NCI-H345 treated with DMSO at 0.1 percent for 48 hours (cell line): ENCODE measurements at regions not wholly inside any gene's neighbourhood (a gene's known extent, or its start where the extent isn't known, plus 50 kb on each side); places are given as distances from the start of the nearest gene placed in this dataset.
"Not testable (repeated sequence)": the region's sequence is repeated elsewhere in the genome, so short reads cannot be mapped to it uniquely, and the experiment has no call there.

Experiments
- DNase-seq: peaks from one replicate; lab custom pipeline; 2025; ENCODE audit not compliant: unreplicated experiment; lab: John Stamatoyannopoulos, UW

- no peak for DNase-seq
Measured at GRCh38 chr15:62218841-62219240, 53.8 kb upstream of the C2CD4B start.

GRCh38 chr15:62219799-62220198 is 54.7 kb upstream of the C2CD4B start:
- no peak for DNase-seq

GRCh38 chr15:62223020-62223419 is 57.9 kb upstream of the C2CD4B start:
- no peak for DNase-seq

DNA sequence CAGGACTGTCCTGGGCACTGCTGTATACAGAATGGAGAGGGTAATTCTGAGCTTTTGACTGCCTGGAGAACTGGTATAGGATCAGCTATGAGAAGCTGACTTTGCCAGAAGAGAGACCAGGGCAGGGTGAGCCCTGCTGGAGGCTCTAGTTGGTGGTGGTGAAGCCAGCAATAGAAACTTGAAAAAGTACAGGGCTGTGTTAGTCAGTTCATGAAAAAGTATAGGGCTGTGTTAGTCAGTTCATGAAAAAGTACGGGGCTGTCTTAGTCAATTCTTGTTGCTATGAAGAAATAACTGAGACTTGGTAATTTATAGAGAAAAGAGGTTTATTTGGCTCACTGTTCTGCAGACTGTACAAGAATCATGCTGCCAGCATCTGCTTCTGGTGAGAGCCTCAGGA is 63.5 kb upstream of the C2CD4B start:
- DNase-seq = no peak

DNA sequence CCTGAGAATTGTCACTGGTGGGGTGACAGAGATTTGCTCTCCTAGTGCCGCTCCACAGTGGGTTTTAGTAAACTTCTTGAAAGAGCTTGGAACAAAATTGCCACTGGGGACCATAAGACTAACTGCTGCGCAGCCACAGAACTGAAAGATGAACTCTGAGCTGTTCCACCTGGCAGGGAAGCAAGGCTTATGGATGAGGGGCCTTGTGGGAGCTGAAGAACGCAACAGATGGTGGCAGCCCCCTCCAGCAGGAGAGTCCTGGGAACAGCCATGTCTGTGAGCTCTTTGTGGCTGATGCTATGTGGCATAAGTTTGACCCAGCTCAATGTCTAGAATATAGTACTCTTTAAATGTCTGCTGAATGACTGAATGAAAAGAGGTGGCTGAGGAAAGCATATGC is 66.8 kb upstream of the C2CD4B start:
- DNase-seq = no peak

- DNase-seq = no peak
Measured at GRCh38 chr15:62240121-62241096, 75.3 kb upstream of the C2CD4B start.

DNA sequence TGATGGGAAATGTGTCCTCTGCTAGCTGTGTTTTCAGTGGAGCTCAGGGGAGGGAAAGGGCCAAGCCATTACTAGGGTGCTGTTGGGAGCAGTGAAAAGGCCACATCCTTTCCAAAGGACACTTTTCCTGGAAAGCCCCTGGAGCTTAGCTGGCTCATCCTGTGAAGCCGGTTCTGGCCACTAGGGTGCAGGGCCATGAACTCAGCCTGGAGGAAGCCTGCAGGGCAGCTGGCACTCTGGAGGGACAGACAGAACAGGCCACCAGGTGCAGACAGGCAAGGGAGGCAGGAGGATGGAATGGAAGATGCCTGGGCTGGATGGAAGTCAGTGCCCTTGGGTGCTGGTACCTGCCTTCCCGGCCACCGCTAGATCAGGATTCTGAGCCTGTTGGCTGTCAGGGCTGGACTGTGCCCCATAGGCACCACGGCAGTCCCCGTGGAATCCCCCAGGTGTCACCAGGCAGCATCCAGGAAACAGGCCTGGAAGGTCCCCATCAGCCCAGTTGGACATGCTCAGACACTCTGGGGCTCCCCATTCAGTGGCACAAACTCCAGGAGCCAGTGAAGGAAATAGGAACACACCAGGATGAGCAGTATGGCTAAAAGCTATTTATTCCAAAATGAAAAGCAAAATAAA is 76.2 kb upstream of the C2CD4B start:
- DNase-seq = no peak

GRCh38 chr15:62242999-62243398 is 77.9 kb upstream of the C2CD4B start:
- no peak for DNase-seq

DNA sequence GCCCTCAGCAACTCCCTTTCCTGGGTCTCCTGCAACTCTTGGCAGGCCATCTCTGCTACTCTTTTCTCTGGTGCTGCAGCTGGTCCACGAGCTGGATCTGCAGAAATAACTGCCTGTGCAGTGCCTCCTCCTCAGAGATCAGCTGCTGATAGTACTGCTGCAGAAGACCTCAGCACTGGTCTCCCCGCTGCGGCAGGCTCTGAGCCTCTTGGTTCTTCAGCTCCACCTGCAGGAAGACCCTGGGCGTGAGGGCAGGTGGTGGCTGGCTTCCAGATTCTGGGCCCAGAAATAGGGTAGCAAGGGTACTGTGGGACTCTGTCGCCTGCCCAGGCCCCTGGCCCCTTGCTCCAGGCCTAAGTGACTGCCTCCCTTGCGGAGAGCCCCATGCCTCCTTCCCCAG is 79.7 kb upstream of the C2CD4B start:
- DNase-seq = no peak

DNA sequence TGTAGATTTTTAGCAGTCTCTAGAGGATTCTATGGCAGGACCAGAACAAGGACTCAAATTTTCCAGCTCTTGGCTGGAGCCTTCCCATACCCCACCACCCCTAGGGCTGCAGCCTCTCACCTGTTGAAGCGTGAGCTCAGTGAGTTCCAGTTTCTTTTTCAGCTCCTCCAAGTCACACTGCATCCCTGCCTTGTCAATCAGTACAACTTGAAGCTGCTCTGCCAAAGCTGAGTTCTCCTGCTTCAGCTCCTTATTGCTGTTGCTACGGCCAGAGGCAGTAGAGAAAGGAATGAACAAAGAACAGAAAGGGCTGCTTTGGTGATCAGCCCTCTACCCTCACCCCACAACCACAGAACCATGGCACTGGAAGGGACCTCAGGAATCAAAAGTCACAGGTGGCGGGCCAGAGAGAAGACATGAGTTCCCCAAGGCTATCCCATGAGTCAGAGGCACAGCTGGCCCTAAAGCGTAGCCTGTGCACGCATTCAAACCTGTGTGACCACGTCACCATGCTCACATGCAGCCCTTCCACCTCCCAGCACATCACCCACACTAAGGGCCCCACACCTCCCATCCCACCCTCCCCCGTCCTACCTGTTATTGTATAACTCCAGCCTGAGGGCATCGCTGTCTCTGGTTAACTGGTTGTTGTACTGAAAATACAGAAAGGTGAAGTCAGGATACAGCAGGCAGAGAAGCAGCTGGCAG is 83.3 kb upstream of the C2CD4B start:
- no peak for DNase-seq

- no peak for DNase-seq
Measured at GRCh38 chr15:62249501-62249900, 84.4 kb upstream of the C2CD4B start.

DNA sequence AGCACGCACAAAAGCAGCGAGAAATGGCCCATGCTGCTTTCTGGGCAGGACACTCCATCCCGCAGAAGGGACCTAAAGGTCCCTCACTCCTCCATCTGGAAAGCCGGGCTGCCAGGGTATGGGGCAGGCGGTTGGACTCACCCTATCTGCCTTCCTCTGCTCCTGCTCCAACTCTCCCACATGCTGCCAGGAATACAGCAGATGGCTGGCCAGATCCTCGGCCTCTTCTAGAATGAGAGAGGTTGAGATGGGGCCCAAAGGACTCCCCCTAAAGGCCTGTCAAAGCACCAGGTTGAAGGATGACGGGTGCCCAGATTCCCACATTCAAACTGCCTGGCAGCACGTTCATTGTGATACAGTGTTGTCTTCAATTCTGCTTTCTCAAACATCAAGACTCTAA is 85.1 kb upstream of the C2CD4B start:
- no peak for DNase-seq

GRCh38 chr15:62250978-62251377 is 85.9 kb upstream of the C2CD4B start:
- no peak for DNase-seq

- DNase-seq = no peak
Measured at GRCh38 chr15:62253294-62253693, 88.2 kb upstream of the C2CD4B start.

- peak; percentile 25 for DNase-seq
Measured at GRCh38 chr15:62254137-62254934, 89.3 kb upstream of the C2CD4B start.

DNA sequence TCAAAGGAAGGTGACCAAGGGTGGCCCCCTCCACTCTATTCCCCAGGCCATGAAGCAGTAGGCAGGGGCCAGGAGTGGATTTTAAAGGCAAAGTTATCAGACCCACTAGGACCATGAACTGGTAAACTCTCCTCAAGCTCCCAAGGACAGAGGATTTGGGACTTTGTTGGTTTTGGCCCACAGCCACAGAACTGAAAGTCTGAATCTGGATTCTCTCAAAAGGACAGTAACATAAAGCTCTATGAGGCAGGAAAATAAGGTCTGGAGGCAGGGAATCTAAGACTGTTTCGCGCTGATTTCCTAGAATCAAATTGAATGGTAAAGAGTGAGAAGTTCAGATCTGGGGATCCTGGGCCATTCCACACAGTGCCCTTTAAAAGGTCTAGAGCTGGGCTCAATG is 91.3 kb upstream of the C2CD4B start:
- DNase-seq = not testable (repeated sequence)

GRCh38 chr15:62257996-62258521 is 93.0 kb upstream of the C2CD4B start:
- DNase-seq = no peak

DNA sequence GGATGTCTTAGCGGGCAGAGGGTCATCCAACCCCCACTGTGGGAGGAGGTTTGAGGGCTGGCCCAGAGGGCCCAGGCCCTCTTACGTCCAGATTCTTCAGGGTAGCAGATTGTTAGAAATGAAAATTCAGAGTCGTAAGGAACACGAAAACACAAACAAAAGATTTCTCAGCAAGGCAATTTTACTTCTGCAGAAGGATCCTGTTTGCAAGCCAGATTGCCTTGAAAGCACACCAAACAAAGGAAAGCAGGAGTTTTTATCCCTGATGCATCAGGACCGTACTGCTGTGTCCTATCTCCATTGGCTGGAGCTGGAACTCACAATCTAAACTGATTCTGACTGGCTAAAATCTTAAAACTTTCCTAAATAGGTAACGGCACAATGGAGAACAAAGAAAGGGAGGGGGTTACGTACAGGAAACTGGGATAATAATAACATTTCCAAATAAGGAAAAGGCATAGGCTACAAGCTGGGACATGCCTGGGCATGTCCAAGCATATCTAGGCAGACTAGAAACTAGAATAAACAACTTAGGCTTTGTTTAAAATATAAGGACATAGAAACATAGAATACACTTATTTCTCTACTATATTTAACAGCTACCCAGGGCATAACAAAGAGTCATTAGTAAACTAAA is 97.3 kb upstream of the C2CD4B start:
- no peak for DNase-seq

- DNase-seq = no peak
Measured at GRCh38 chr15:62264196-62264595, 99.1 kb upstream of the C2CD4B start.

DNA sequence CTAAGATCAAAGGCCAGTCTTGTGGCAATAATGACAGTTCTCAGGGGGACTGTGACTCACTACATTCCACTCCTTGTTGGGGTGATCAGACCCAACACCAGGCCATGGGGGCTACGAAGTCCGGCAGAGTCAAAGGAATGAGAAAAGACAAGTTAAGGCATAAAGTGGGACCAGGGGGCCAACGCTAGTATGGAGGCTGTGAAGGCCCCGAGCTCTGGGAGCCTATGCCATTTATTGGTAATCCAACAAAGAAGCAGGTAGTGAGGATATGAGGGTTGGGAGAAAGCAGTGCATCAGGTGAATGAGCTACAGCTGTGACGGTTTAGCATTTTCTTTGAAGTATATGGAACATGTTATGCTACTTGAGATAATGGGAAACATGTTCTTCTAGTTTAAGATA is 104.4 kb upstream of the C2CD4B start:
- DNase-seq = no peak
